ENCODE measurements at regions not wholly inside any gene's neighbourhood (a gene's known extent, or its start where the extent isn't known, plus 50 kb on each side); places are given as distances from the start of the nearest gene placed in this dataset.

DNA sequence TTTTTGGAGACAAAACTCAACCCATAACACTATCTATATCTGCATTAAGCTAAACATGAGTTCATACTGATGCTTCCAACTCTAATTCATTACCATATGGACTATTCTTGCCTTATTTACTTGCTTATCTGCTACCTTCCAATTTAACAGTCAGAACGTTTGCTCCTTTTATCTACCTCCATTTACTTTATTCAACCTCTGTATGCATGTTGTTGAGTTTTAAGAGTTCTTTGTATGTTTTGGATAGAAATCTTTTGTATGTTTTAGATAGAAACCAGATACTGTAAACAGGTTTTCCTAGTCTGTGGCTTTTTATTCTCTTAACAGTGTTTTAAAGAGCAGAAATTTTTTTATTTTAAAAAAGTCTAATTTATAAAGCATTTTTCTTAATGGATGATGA is 542.2 kb upstream of the NDST4 start:
- ATAC-seq (no peak), DNase-seq (no peak)
- TF ChIP-seq, protein P1, sequence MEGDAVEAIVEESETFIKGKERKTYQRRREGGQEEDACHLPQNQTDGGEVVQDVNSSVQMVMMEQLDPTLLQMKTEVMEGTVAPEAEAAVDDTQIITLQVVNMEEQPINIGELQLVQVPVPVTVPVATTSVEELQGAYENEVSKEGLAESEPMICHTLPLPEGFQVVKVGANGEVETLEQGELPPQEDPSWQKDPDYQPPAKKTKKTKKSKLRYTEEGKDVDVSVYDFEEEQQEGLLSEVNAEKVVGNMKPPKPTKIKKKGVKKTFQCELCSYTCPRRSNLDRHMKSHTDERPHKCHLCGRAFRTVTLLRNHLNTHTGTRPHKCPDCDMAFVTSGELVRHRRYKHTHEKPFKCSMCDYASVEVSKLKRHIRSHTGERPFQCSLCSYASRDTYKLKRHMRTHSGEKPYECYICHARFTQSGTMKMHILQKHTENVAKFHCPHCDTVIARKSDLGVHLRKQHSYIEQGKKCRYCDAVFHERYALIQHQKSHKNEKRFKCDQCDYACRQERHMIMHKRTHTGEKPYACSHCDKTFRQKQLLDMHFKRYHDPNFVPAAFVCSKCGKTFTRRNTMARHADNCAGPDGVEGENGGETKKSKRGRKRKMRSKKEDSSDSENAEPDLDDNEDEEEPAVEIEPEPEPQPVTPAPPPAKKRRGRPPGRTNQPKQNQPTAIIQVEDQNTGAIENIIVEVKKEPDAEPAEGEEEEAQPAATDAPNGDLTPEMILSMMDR (IDR thresholded peaks at IDR 0.05) = no peak
- H3K4me3 Mint-ChIP-seq = no peak overlapping the region
- ChIA-PET POLR2A (no interaction called here), CTCF (no interaction called here)
- intact Hi-C loops (cut with micrococcal nuclease) = no loop called here
- no peak overlapping the region for H3K27ac Mint-ChIP-seq
- no peaks in the 10 kb centered on the region for H3K36me3 Mint-ChIP-seq (ENCODE audit: low read depth)
- no peaks in the 10 kb centered on the region for H3K4me1 Mint-ChIP-seq (ENCODE audit: low read depth)
- no peaks in the 10 kb centered on the region for H3K27me3 Mint-ChIP-seq
- H3K9me3 Mint-ChIP-seq = peaks cover 2% of the 10 kb centered on the region

DNA sequence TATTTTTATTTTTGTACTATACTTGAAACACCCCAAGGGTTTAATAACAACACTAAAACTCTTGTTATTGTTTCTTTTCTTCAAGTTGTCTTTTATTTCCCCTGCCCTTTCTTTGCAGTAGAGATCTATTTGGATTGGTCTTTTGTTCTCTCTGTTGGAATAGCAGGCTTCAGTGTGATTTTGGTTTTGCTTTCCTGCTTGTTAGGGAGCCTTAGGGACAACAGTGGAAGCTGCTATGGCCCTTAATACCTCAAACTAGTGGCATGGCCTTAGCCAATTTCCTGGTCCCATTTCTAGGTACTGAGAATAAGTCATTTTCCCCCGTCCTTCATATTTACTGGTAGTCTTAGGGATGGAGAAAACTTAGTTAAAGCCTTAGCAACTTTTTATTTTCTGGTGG is 535.4 kb upstream of the NDST4 start:
- ChIA-PET POLR2A (no interaction called here), CTCF (no interaction called here)
- intact Hi-C loops (cut with micrococcal nuclease) = no loop called here
- no peaks in the 10 kb centered on the region for H3K36me3 Mint-ChIP-seq (ENCODE audit: low read depth)
- no peak for ATAC-seq
- no peak overlapping the region for H3K4me3 Mint-ChIP-seq
- no peaks in the 10 kb centered on the region for H3K27me3 Mint-ChIP-seq
- DNase-seq = no peak
- TF ChIP-seq, protein P1 (IDR thresholded peaks at IDR 0.05) = no peak
- H3K4me1 Mint-ChIP-seq (ENCODE audit: low read depth) = no peaks in the 10 kb centered on the region
- H3K9me3 Mint-ChIP-seq = peaks cover 2% of the 10 kb centered on the region
- no peak overlapping the region for H3K27ac Mint-ChIP-seq

DNA sequence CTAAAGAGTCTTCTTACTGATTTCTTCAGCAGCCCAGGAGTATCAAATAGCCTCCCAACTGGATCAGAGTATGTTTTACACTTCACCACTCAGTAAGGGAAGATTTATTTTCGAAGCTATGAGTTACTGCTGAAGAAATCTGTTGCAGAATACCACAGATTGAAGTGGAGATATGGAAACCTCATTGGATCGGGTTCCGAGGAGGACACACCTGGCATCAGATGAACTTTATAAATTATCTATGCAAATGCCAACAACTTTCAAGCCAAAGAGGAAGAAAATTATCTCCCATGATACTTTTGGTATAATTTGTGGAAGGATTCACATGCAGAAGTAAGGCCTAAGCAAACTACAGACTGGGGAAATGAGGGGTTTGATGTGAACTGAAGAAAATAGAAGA is 515.9 kb upstream of the NDST4 start:
- H3K36me3 Mint-ChIP-seq (ENCODE audit: low read depth) = no peaks in the 10 kb centered on the region
- DNase-seq (no peak), ATAC-seq (no peak)
- H3K4me3 Mint-ChIP-seq = no peak overlapping the region
- no peak overlapping the region for H3K27ac Mint-ChIP-seq
- TF ChIP-seq, protein P1 (IDR thresholded peaks at IDR 0.05) = no peak
- ChIA-PET CTCF (no interaction called here), POLR2A (interaction anchor here (0.6 kb wide), 1 partner anchor 11 kb away, joined by 4 read pairs; no protein-coding TSS in a partner anchor)
- H3K9me3 Mint-ChIP-seq = peaks cover 4% of the 10 kb centered on the region
- no peaks in the 10 kb centered on the region for H3K4me1 Mint-ChIP-seq (ENCODE audit: low read depth)
- intact Hi-C loops (cut with micrococcal nuclease) = no loop called here
- H3K27me3 Mint-ChIP-seq = no peaks in the 10 kb centered on the region

DNA sequence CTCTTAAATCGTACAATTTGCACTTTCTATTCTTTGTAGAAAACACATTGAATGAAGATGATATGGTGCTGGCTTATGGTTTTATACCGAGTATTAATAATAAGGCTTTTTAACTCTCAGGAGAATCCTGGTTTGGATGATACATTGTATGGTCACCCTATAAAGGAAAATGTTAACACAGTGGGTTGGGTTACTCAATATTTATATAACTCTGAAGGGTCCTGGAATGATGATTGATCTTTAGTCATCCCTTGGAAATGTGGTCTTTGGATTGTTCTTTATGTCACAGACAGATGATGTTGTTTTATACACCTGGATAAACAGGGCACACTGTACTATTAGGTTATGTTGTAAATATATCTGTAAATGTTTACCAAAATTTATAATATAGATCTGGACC is 496.2 kb upstream of the NDST4 start:
- ChIA-PET CTCF (no interaction called here), POLR2A (no interaction called here)
- TF ChIP-seq, protein P1 (IDR thresholded peaks at IDR 0.05) = no peak
- H3K4me1 Mint-ChIP-seq (ENCODE audit: low read depth) = no peaks in the 10 kb centered on the region
- no peak for DNase-seq
- H3K9me3 Mint-ChIP-seq = no peaks in the 10 kb centered on the region
- no peak overlapping the region for H3K27ac Mint-ChIP-seq
- no peak overlapping the region for H3K4me3 Mint-ChIP-seq
- no peaks in the 10 kb centered on the region for H3K36me3 Mint-ChIP-seq (ENCODE audit: low read depth)
- no peak for ATAC-seq
- H3K27me3 Mint-ChIP-seq = no peaks in the 10 kb centered on the region
- intact Hi-C loops (cut with micrococcal nuclease) = no loop called here

DNA sequence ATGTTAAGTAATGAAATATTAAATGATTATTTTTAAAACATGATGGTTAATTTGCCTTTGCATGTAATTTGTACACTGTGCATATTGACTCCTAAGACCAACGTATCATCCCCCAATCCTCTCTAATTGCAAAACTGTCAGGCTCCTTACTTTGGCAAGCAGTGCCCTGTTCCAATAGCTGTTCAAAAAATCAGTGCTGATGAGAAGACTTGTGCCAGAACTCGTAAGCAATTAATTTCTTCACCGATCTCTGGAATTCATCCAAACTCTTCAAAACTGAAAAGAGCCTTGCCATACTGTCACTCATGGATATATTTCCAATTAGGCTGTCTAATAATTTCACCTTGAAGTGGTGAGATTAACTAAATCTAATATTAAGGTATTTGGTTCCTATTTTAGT is 493.9 kb upstream of the NDST4 start:
- no peak for ATAC-seq
- no peaks in the 10 kb centered on the region for H3K4me1 Mint-ChIP-seq (ENCODE audit: low read depth)
- no peak for DNase-seq
- no peaks in the 10 kb centered on the region for H3K36me3 Mint-ChIP-seq (ENCODE audit: low read depth)
- H3K9me3 Mint-ChIP-seq = peaks cover 1% of the 10 kb centered on the region
- no peak overlapping the region for H3K4me3 Mint-ChIP-seq
- H3K27me3 Mint-ChIP-seq = no peaks in the 10 kb centered on the region
- H3K27ac Mint-ChIP-seq = no peak overlapping the region
- TF ChIP-seq, protein P1 (IDR thresholded peaks at IDR 0.05) = no peak
- ChIA-PET CTCF (no interaction called here), POLR2A (no interaction called here)
- intact Hi-C loops (cut with micrococcal nuclease) = no loop called here

Data from activated CD8-positive, alpha-beta T cell treated with anti-CD3 and anti-CD28 coated beads for 36 hours (primary cell).